ENCODE measurements at regions not wholly inside any gene's neighbourhood (a gene's known extent, or its start where the extent isn't known, plus 50 kb on each side); places are given as distances from the start of the nearest gene placed in this dataset.

GRCh38 chr6:71123051-71123450 lies 165.6 kb upstream of the OGFRL1 start:
- Histone ChIP-seq H3K27ac (ENCODE audit: extremely low read depth, low read depth, low read length) (no peak overlapping the region), H3K36me3 (ENCODE audit: control insufficient read depth in 2 of 2, insufficient read depth in 1 of 2, low read length in 2 of 2) (no peaks in the 10 kb centered on the region), H3K4me1 (ENCODE audit: control insufficient read depth, insufficient read depth, low read length) (no peaks in the 10 kb centered on the region), H3K9me3 (ENCODE audit: control insufficient read depth, insufficient read depth, low read depth, low read length) (no peaks in the 10 kb centered on the region), H3K4me3 (ENCODE audit: low read depth, low read length) (no peak overlapping the region)
- CTCF ChIA-PET, result interaction anchor here (0.6 to 1.0 kb wide), 2 partner anchors 12 to 325 kb away, joined by 3 to 4 read pairs; no protein-coding TSS in a partner anchor
- TF ChIP-seq ZNF37A (tag by site-specific recombination; IDR thresholded peaks at IDR 0.05) (no peak), ZNF174 (tag by site-specific recombination; IDR thresholded peaks at IDR 0.05) (no peak), KLF10 (tag by site-specific recombination; IDR thresholded peaks at IDR 0.05) (no peak), GLI2 (tag by site-specific recombination; IDR thresholded peaks at IDR 0.05; ENCODE audit: borderline replicate concordance, low read depth) (no peak), ZNF654 (tag by site-specific recombination; IDR thresholded peaks at IDR 0.05; ENCODE audit: low read depth) (no peak), PATZ1 (tag by site-specific recombination; IDR thresholded peaks at IDR 0.05) (no peak), ZNF366 (tag by site-specific recombination; conservative IDR thresholded peaks at IDR 0.05) (no peak), GLIS1 (tag by site-specific recombination; IDR thresholded peaks at IDR 0.05) (no peak), ZBTB7A (tag by site-specific recombination; IDR thresholded peaks at IDR 0.05; ENCODE audit: low read depth) (no peak), ZFP37 (tag by site-specific recombination; IDR thresholded peaks at IDR 0.05) (no peak), ZSCAN4 (tag by site-specific recombination; IDR thresholded peaks at IDR 0.05) (no peak), PRDM2 (tag by site-specific recombination; IDR thresholded peaks at IDR 0.05; ENCODE audit: borderline replicate concordance) (no peak), PRDM10 (tag by site-specific recombination; IDR thresholded peaks at IDR 0.05) (no peak)
- POLR2A ChIA-PET, result no interaction called here

Measured in HEK293 (cell line).